Limb (tissue), 2 donors: ENCODE measurements at regions not wholly inside any gene's neighbourhood (a gene's known extent, or its start where the extent isn't known, plus 50 kb on each side); places are given as distances from the start of the nearest gene placed in this dataset.

ENCODE experiments used
- DNase-seq, 2 donors: peaks; one replicate each; pipeline ENCODE4 v3.0.0-alpha.2; 2016; ENCODE audit errors: extremely low spot score in 2 of 2

DNA sequence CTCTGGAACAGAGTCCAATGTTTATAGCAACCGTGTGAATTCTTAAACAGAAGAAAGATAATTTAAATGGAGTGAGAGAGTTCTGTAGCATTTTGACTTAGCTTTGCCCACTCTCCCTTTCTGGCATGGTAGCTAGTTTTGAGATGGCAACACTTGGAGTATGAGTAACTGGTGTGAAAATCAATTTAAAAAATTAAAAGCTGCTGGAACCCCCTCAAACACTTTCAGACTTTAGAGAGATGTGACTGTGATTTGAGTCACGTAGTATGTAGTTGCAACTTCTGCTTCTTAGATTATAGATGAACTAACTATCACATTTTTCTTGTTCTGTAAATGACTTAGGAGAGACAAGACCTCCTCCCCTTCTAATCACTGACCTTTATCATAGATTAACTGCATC lies 2309.5 kb upstream of the C9orf72 start:
- no peak for DNase-seq

DNA sequence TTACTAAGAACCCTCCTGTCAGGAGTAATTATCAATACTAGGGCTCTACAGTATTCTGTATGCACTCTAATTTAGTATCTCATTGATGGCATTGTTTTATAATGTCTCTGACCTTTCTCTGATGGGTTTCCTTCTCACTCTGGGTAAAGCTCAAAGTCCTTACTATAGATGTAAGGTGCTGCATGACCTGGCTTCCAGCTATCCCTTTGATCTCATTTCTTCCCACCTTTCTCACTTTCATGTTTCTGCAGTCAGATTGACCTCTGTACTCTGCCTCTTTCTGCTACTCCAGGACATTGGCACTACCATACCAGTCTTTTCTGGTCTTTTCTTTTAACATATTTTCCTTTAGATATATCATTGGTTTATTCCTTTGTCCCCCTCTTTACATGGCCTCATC lies 2332.8 kb upstream of the C9orf72 start:
- DNase-seq = no peak

DNA sequence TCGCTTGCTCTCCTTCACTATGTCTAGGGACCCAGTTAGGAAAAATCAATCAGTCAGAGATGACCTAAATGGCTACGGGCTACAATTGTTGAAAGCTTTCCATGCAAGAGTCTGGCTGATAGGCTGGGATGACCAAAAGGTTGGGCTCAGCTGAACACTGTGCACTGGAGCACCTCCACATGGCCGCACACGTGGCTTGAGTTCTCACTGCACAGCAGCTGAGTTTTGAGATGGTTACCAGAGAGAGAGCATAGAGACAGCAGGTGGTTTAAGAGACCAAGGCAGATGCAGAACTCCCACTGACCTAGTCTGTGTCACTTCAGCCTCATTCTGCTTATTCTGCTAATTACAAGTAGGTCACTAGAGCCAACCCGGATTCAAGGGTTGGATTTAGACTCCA lies 2354.8 kb upstream of the C9orf72 start:
- no peak for DNase-seq

DNA sequence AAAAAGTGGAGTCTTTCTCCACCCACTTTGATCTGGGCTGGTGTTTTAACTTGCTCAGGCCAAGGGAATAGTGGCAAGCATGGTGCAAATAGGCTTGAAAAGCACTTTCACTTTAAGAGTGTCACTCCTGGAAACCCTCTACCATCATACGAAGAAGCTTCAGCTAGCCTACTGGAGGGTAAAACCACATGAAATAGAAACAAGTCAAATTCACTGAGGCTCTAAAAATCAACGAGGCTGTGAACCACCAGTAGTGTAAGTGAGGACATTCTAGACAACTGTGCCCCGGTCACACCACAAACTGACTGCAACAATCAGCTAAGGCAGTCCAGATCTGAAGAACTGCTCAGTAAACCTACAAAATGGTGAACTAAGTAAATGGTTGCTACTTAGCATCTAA lies 2366.3 kb upstream of the C9orf72 start:
- no peak for DNase-seq

DNA sequence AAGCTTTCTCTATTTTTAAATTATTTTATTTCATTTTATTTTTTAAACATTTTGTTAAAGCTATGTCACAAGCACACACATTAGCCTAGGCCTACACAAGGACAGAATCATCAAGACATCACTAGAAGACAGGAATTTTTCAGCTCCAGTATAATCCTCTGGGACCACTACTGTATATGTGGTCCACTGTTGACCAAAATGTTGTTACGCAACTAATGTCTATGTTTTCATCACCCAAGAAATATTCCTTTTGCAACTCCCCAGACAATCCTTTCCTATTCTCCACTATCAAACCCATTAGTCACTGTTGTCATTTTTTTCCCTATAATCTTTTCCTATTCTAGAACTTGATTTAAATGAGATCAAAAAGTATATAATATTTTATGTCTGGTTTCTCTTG lies 2371.7 kb upstream of the C9orf72 start:
- no peak for DNase-seq

DNA sequence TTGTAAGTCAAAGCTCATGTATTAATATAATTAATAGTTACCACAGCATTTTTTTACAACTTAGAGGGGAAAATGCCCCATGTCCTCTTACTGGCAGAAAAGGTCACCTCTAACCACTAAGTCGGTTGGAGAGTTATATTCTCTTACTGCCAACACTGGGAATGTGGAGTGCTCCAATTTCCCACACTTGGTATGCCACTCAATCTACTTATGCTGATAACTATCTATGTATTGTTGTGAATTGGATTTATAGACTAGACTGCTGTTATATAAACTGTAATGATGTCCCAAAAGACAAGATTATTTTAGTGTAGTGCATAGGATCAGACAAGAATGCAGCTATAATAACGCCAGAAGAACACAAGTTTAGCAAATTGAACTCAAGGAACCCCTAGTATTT lies 2385.2 kb upstream of the C9orf72 start:
- DNase-seq = no peak

DNA sequence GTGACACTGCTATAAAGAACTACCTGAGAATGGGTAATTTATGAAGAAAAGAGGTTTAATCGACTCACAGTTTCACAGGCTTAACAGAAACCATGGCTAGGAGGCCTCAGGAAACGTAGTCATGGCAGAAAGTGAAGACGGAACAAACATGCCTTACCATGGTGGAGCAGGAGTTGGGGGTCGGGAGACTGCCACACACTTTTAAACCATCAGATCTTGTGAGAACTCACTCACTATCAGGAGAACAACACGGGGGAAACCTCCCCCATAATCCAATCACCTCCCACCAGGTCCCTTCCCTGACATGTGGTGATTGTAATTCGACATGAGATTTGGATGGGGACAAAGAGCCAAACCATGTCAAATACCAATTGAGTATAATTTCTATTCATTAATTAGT lies 2392.6 kb upstream of the C9orf72 start:
- DNase-seq = no peak

DNA sequence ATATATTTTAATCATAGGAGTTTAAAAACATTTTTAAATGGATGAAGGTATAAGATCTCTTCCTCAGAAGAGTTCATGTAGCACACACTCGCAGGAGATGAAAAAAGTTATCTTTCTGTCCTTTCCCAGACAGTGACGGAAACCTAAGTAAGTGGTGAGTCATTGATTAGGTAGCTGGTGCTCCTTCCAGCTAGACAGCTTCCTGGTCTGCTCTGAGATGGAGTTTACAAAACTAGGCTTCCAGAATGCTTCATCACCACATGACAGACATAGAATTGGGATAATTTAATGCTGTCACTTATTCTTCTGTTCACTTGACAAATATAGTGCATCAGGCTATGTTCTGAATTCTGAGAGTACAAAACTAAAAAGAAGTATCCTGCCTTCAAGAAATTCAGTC lies 2393.0 kb upstream of the C9orf72 start:
- DNase-seq = no peak

DNA sequence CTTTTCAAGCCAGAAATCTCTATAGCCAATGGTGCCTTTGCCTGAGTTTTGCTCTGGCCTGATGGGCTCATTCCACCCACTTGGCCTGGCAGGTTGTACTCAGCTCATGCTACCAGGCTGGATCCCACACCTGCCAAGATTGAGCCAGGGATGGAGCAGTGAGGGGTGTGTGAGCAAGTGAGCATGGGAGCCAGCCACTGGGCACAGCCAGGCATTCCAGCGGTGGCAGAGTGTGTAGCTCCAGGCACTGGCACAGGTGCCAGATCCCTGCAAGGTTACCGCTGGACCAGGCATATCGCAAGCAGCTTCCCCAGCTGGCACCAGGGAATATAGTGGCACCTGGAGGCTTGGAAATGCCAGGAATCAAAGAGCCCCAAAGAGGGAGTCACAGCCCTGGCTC lies 2395.6 kb upstream of the C9orf72 start:
- DNase-seq = no peak

DNA sequence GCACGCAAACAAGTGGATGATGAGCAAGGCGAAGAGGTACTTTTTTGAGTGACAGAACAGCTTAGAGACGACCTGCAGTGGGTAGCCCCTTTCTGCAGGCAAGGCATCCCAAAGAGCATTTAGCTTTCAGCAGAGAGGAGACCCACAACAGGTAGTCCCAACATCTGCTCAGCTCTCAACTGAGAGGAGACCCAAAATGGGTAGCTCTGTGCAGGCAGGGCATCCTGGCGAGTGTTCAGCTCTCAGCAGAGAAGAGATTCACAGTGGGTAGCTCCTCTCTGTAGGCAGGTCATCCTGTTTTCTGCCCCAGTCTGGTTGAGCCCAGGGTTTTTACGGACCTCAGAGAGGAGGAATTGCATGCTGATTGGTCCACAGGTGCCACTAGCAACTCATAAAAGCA lies 2396.1 kb upstream of the C9orf72 start:
- DNase-seq = no peak

DNA sequence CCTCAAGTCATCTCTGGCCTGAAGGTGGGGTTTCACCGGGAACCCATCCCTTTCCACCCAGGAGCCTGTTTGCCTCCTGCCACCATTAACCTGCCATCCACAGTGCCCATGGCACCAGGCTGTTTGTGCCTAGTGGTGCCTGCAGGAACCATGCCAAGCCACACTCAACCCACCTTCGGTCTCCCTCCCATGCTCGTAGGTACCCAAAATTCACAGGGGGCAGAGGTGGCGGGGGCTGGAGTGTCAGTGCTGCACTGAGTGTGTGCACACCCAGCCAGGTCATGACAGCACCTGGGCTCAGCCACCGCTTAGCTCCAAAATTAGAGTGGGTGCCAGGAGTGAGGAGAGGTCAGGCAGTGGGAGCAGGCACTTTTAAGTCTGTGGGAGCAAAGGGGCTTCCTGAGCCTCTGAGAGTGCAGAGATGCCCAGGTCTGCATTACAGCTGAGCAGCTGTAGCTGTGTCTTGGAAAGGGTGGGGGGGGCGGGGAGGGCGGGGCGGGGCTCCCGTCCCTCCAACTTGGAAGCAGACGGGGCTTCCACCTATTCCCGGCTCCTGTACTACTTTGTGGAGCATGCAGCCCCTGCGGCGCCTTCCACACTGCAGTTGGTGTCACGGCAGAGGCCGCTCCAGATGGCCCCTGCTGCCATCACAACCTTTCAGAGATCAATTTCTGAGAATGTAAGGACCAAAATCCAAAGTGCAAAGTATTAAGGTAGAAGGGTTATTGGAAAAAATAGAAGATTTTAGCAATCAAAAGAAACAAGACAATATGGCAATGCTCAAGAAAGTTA lies 2396.8 kb upstream of the C9orf72 start:
- DNase-seq = no peak

DNA sequence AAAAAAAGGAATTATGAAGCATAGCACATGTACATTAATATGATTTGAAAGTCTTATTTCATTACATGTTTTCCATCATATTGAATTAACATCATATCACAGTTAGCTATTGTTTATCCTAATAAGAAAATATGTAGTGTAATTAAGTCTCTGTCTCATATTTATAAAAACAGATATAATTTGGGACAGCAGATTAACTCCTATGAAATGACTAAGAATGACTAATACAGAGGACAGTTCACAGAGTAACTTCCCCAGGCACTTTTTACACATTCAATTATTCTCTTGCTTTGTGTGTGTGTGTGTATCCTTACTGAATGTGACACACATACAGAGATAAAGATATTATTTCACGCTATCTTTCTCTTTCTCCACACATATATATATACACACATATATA lies 2400.9 kb upstream of the C9orf72 start:
- DNase-seq = no peak

DNA sequence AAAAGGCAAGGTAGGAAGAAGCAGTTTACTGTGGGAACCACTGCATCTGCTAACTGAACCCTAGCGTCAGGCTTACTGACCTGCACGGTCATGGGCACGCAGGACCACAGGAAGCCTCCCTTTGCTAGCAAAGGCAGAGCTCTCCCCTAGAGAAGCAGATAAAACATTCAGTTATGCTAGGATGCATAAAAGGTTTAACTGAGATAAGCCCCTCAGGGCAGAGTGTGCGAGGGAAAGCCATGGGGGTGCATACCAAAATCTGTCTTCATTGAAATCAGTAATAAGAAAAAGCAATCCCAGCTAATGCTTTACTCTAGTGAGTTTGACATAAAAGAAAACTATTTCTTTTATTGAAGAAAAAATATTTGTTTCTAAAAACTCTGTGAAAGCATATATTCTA lies 2403.7 kb upstream of the C9orf72 start:
- DNase-seq = no peak

DNA sequence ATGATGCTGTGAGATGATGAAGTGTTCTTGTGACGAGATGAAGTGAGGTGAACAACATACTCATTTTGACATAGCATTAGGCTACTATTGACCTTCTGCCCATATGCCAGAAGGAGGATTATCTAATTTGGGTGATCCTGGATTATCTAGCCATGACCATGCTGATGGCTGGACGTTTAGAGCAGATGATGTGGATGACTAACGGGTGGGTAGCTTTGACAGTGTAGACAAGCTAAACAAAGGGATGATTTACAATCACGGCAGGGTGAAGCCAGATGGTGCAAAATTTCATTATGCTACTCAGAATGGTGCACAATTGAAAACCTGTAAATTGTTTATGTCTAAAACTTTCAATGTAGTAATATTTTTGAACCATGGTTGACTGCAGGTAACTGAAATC lies 2403.4 kb upstream of the ACO1 start:
- no peak for DNase-seq

DNA sequence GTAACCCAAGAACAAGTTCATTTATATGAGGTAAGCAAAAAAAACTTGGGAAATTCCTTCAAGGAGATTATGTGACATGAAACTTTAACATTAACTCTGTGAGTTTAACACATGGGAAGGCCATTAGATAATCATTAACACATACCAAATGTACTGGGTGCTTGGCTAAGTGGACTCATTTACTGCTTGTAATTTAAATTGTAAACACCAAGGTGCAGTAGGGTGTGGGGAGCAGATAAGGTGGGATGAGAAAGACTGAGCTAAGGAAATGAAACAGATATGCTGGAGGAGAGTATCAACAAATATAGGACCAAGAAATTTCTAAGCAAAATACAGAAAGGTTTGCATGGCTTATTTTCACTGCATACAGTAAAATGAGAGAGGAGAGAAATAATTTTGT lies 2384.8 kb upstream of the ACO1 start:
- DNase-seq = no peak

DNA sequence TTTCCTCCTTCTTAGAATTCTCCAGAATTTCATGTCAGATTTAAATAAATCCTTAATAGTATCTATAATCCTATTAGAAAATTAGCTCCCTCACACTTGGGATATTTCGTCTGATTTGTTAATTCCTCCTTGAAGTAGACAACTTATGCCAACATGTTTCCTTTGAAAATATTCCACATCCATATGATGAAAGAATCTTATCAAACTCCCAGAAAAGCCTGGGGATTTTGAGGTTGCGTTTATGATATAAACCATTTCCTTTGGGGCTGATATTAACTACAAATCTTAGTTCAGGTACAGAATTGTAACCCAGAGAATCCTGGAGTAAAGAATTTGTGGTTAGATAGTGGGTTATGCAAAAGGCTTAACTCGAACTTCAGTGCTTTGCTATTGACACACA lies 2373.8 kb upstream of the ACO1 start:
- DNase-seq = no peak

DNA sequence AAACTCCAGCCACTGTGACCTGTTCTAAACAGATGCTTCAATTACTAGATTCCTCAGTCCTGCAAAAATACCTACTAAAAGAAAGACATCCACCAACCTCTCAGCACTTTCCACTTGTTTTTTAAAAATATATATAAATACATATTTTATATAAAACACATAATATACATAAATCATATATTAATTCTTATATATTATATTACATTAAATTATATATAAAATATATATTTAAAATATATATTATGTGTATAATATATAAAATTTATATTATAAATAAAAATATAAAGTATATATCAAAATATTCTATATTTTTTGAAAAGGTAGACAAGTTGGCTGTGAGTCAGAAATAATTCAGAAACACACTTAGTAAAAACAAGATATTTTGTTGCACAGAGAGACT lies 2371.8 kb upstream of the ACO1 start:
- DNase-seq = no peak

DNA sequence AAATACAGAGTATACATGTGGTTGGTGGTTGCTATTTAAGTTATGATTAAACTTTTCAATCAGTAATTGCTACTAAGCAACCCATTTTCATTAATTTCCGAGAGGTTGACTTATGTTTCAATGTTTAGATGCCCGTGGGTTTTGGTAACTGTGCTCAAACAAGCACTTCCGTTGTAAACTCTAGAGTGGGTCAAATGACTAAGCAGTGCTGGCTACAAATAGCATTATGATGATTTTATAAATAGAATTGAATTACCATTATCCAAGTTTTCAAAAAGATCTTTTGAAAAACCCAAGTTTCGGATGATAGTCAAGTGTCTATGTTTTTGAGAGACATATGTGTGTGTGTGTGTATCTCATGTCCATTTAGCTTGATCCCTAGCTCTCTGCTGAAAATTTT lies 2369.4 kb upstream of the ACO1 start:
- no peak for DNase-seq

DNA sequence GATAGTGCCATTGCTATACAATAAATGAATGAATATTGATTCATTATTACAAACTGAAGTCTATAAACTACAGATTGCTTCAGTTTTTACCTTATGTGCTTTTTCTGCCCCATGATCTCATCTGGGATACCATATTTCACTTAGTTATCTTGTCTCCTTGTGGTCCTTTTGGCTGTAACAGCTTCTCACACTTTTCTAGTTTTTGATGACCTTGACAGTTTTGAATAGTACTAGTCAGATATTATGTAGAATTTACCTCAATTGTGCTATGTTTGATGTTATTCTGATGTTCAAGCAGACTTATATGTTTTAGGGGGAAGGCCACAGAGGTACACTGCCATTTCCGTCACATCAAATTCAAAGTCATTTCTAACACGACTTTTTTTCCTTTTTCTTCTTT lies 2364.3 kb upstream of the ACO1 start:
- DNase-seq = no peak

DNA sequence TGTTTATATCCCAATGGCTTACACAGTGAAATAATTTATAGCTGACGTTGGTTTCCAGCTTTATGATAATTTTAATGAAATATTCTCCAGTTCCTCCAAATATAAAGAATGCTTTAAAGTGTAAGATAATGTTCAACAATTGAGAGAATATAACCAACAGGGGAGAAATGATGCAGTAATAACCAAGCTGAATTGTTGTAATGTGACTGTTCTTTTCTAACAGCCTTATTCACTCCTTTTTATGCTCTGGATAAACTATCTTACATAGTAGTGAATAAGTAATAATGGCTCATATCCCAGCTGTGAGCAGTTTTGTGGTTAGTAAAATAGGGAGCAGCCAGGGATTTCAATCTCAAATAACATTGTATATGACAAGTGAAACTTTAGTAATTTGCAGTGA lies 2348.7 kb upstream of the ACO1 start:
- DNase-seq = no peak

DNA sequence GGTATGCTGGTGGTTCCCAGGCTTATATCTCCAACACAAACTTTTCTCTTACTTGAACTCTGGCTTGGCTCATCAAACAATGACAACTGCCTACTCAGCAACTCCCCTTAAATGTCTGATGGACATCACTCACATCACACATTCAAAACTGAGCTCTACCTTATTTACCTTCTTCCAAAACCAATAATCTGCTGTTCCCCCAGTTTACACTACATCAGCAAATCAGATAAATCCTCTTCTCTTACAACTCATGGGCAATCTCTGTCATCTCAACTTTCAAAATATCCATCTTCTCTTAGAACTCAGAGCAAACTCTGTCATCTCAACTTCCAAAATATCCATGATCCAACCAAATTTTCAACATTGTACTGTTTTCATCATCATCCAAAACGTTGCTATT lies 2347.9 kb upstream of the ACO1 start:
- no peak for DNase-seq

DNA sequence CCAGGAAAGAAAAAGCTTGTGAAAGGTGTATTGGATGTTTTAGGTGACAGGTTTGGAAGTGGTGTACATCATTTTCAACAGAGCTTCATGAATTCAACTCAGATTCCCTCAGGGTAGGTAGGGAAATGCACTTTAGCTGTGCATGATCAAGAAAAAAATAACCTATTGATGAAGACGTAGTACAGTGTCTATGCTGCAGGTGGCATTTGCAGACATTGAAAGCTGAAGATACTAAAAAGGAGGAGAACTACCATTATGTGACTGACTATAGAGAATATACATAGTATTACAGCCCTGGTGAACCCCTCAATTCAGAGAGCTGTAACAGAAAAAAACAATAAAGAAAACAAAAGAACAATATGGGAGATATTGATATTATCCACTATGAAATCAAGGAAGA lies 2344.7 kb upstream of the ACO1 start:
- no peak for DNase-seq

DNA sequence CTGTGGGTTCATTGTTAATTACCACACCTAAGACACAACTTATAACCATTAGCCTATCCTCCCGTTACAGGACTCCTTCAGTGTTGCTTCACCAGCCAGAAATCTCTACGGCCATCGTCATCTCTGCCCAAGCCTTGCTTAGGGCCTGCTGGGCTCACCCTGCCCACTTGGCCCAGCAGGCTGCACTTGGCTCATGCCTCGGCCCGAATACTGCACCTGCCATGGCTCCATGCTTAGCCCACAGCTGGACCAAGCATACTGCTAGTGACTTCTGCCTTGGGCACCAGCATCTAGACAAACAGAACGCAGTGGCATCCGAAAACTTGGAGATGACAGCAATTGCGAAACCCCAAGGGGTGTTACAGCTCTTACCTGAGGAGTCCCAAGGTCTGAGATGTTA lies 2336.0 kb upstream of the ACO1 start:
- DNase-seq = no peak

DNA sequence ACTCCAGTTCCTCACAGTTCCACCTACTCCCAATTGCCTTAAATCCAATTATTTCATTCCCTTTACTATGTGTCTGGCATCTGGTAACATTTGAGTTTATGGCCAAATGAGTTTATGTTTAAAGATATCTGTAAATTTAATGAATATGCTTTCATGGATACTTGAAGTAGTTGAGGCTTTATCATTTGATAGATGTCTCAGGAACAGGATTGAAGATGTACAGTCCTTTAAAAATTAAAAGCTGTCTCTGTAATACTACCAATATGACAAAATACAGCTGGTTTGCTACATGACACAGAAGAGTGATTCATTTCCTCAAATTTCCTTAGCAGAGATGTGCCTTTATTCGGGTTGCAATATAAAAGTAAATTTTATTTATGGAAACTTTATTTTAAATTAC lies 2326.0 kb upstream of the ACO1 start:
- no peak for DNase-seq
